HG03521 (cell line): ENCODE measurements at regions not wholly inside any gene's neighbourhood (a gene's known extent, or its start where the extent isn't known, plus 50 kb on each side); places are given as distances from the start of the nearest gene placed in this dataset.
"Not testable (repeated sequence)": the region's sequence is repeated elsewhere in the genome, so short reads cannot be mapped to it uniquely, and the experiment has no call there.

ENCODE experiments used
- ATAC-seq: cut with Tn5 transposase; IDR thresholded peaks from one replicate; pipeline ENCODE4 v1.9.1; 2021; ENCODE audit warnings: mild to moderate bottlenecking, moderate library complexity; ENCODE audit not compliant: unreplicated experiment

GRCh38 chr7:132030883-132031282 is 474.5 kb upstream of the PODXL start:
- ATAC-seq, result no peak

GRCh38 chr7:132030086-132030568 is 473.7 kb upstream of the PODXL start:
- no peak for ATAC-seq

- ATAC-seq, result no peak
Measured at GRCh38 chr7:132029369-132030085, 473.1 kb upstream of the PODXL start.

- ATAC-seq, result no peak
Measured at GRCh38 chr7:132028144-132028920, 471.9 kb upstream of the PODXL start.

- ATAC-seq, result no peak
Measured at GRCh38 chr7:132024290-132024689, 467.9 kb upstream of the PODXL start.

- ATAC-seq, result no peak
Measured at GRCh38 chr7:132023466-132023865, 467.0 kb upstream of the PODXL start.

GRCh38 chr7:132022188-132022587 is 465.8 kb upstream of the PODXL start:
- no peak for ATAC-seq

GRCh38 chr7:132019703-132020102 is 463.3 kb upstream of the PODXL start:
- ATAC-seq, result no peak

GRCh38 chr7:132009778-132010177 is 453.4 kb upstream of the PODXL start:
- ATAC-seq, result no peak

GRCh38 chr7:132004529-132004928 is 448.1 kb upstream of the PODXL start:
- ATAC-seq, result no peak

- no peak for ATAC-seq
Measured at GRCh38 chr7:132002343-132002968, 446.0 kb upstream of the PODXL start.

- no peak for ATAC-seq
Measured at GRCh38 chr7:132001146-132001545, 444.7 kb upstream of the PODXL start.

- no peak for ATAC-seq
Measured at GRCh38 chr7:131999193-131999592, 442.8 kb upstream of the PODXL start.

- ATAC-seq, result no peak
Measured at GRCh38 chr7:131995324-131995723, 438.9 kb upstream of the PODXL start.

GRCh38 chr7:131981069-131981468 is 424.6 kb upstream of the PODXL start:
- ATAC-seq, result not testable (repeated sequence)

- ATAC-seq, result not testable (repeated sequence)
Measured at GRCh38 chr7:131978118-131978517, 421.7 kb upstream of the PODXL start.

GRCh38 chr7:131976411-131976810 is 420.0 kb upstream of the PODXL start:
- ATAC-seq, result no peak

- ATAC-seq, result no peak
Measured at GRCh38 chr7:131974671-131975070, 418.2 kb upstream of the PODXL start.

GRCh38 chr7:131972251-131972650 is 415.8 kb upstream of the PODXL start:
- no peak for ATAC-seq

GRCh38 chr7:131970602-131971001 is 414.2 kb upstream of the PODXL start:
- ATAC-seq, result no peak

GRCh38 chr7:131969560-131969959 is 413.1 kb upstream of the PODXL start:
- ATAC-seq, result no peak
